HG03575 (cell line): ENCODE measurements at regions not wholly inside any gene's neighbourhood (a gene's known extent, or its start where the extent isn't known, plus 50 kb on each side); places are given as distances from the start of the nearest gene placed in this dataset.

Experiments used
- ATAC-seq: cut with Tn5 transposase; IDR thresholded peaks from one replicate; pipeline ENCODE4 v1.9.1; 2021; ENCODE audit not compliant: unreplicated experiment, insufficient number of reproducible peaks, low FRiP score; ENCODE audit errors: extremely low read depth

DNA sequence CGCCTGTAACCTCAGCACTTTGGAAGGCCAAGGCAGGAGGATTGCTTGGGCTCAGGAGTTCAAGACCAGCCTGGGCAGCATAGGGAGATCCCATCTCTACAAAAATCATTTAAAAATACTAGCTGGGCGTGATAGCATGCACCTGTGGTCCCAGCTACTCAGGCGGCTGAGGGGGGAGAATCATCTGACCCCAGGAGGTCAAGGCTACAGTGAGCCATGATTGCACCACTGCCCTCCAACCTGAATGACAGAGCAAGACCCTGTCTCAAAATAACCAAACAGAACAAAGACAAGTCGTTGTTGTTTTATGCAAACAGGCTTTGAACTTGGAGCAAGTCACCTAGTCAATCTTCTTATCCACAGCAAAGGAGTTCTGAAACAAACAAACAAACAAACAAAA is 82.0 kb upstream of the AKAP13 start:
- no peak for ATAC-seq

DNA sequence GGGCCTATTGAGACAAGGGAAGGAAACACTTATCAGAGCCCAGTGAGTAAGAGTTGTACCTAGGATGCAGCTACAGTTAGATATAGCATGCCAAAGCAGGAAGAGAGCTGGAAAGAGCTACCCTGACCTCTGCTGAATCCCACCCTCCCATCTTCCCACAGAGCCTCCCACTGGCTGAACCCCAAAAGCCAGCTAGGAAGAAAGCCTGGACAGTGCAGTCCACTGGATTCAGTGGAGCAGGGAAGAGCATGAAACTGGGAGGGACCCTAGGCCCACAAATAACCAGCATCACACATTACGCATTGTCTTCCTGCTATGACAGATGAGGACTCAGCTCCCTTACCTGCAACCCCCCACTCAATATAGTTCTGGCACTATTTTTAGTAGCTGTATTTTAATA is 81.5 kb upstream of the AKAP13 start:
- no peak for ATAC-seq

DNA sequence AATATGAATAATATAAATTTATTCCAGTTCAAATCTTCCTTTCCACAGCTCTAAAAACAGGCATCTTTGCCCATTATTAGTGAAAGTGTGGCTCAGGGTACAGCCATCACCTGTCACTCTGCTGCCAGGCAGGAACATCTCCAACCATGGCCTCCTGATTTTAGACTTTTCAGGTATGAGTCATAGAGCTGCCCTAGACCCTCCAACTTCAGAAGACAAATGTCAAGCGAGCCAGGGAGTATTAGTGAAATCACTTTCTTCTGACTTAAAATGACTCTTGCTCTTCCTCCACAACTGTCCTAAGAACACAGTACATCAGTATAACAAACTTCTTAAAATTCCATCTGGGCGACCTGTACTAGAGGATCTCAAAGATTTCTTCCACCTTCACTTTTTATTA is 78.1 kb upstream of the AKAP13 start:
- ATAC-seq, result no peak

DNA sequence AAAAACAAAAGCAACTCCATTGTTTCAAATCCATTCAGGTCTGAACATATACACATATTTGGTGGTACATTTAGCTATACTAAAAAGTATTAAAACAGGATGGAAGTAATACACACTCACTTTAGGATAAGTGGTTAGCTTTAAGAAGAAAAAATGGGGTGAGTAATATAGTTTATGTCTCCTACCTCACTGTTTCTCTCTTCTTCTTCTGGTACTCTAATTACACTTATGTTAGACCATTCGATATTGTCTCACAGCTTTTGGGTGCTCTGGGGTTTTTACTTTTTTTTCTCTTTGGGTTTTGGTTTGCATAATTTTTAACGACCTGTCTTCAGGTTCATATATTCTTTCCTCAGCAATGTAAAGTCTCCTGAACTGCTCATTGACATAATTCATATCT is 75.4 kb upstream of the AKAP13 start:
- no peak for ATAC-seq

DNA sequence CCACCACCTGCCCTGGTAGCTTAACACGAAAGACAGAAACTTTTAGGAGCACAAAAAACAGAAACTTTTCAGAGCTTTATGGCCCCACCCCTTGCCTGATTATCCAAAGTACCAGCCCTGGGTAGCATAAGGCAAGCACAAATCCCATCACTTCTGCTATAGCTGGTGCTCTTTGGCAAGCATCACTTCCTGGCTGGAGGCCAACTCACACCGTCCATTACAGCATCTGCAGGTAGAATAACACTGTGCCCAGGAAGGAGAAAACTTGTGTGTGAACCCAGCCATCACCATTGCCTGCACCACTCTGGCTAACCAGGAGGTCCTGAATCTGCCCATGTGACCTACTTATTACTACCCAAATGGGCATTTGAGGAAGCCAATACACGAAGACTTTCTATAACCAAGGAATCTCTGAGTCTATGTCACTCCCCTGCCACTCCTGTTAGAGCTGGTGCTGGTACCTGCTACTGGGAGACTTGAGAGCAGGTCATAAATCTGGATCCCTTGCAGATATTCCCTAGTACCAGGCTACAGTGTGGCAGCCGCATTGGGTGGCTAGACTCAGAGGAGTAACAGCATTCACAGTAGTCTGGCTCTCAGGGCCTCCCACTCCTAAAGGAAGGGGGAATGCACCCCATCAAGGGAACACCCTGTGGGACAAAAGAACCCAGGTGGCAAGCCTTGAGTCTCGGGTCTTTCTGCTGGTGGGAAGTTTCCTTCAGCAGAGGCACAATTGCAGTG is 73.3 kb upstream of the AKAP13 start:
- no peak for ATAC-seq

DNA sequence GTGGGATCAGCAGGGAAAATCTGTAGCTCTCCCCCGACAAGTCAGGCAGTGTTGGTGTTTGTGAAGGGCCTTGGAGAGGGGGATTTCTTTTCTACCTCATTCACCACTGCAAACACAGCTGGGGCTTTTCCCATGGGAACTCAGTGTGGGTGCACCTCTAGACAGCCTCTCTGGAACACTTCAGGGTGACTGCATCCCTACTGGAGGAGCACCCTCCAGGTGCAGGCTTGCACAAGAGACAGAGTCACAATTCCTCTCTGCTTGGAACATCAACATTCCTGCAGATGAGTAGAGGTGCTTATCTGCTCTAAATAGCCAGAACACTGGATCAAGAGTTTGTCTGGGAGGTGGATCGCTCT is 72.7 kb upstream of the AKAP13 start:
- ATAC-seq, result no peak

DNA sequence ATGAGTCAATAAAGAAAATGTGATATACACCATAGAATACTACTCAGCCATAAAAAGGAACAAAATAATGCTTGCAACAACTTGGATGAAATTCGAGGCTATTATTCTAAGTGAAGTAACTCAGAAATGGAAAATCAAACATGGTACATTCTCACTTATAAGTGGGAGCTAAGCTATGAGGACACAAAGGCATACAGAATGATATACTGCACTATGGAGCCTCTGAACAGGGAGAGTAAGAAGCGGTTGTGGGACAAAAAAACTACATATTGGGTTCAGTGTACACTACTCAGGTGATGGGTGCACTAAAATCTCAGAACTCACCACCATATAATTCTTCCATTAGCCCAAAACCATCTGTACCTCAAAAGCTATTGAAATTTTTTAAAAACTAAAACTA is 68.8 kb upstream of the AKAP13 start:
- no peak for ATAC-seq

DNA sequence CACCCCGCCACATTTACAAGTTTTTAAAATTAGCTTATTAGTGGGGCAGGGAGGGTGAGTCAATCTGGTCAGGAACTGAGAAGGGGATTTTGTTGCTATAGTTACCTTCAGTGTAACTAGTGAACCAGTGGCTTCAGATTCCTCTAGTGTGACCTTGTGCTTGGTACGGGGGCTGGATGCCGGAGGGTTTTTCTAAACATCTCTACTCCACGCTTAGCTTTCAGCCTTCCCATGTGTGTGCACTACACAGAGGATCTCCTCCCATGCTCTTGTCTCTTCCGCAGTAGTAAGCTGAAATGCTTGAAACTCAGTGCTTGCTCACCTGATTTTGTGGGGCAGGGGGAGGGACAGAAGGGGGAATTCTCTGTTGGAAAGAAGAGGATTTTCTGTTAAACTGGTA is 67.9 kb upstream of the AKAP13 start:
- ATAC-seq, result peak; percentile 92

DNA sequence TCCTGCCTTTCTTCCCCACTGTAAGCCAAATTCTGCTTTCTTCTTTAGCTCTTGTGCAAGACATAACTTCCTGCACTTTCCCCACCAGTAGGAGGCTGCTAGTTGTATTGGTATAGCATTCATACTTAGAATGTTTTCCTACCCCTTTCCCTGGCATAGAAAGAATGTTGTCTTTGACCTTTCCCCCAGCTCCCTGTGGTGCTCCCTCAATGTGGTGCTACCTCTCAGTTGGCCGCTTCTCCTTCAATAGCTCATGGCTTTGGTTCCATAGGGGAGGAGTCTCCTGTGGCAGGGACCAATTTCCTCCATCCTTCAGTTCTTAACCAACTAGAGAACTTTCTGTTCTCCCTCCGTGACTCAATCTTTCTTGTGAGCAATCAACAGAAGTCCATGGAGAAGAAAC is 67.5 kb upstream of the AKAP13 start:
- no peak for ATAC-seq

DNA sequence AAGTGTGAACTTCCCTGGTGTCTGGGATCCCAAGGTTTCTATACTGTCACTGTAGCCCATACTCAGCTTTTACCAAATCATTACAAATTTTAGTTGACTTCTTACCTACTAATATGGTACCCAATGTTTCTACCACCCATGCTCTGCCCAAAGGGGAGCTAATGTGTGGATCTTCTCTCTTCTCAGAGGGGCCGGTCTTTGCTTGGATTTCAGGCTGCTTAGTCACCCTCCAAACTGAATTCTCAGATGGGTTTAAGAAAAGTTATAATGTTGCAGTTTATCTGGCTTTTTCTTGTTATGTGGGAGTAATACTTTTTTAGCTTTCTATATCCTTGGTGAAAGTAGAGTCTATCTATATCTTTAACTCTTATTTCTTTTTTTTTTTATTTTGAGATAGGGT is 67.1 kb upstream of the AKAP13 start:
- no peak for ATAC-seq

DNA sequence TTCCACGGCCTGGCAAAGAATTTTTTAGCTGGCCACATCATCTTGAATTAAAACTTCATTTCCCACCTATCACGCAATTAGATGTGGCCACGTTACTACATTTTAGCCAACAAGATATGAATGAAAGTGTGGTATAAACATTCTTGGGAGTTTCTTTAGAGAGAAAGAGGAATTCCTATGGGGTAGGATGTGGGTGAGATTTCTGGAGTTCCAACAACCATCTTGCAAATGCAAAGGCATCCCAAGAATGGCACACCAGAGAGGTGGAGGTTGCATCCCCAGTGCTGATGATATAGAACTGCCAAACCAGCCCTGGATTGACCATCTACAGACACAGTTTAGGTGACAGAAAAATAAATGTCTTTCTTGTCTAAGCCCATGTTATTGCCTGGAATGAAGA is 66.3 kb upstream of the AKAP13 start:
- ATAC-seq, result no peak

DNA sequence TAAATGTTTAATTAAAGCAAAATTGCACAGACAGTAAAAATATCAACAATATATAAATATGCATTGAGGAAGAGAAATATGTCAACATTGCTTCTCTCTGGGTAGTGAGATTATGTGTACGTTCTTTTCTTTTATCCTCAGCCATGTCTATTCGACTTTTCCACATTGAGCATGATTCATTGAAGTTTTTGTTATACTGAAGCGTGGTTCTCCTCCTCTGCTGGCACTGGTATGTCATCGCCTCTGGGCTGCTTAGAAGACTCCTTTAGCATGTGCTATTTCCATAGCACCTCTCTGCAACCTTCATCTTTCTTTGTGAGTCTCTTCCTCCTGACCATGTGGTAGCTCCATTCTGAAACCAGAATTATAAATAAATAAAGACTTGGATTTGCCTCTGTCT is 65.8 kb upstream of the AKAP13 start:
- no peak for ATAC-seq

DNA sequence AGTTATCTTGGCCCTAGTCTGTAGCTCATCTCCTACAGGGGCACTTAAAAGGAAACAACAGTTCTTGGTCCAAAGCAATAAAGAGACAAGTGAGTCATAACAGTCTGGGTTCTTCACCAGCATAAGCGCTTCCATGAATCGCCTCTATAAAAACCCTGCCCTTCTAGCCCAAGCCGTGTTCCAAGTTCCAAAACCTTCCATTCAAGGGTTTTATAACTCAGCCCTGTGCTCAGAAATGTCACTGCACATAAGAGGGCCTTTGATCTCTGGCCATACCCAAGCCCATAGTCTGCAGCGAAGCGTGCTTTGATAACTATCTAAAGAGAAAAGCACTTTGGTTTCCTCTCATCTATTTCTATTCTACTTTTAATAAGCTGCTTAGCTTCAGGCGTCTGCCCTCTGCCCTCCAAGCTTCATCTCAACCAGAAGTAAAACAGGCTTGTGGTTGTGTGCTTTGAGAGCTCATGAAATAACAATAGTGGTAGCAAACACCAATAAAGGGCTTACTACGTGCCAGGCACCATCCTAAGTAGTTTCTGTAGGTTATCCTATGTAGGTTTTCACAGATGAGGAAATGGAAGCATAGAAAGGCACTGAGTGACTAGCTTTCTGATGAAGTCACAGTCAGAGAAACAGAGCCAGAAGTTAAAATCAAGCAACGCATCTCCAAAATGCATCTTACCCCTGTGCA is 64.0 kb upstream of the AKAP13 start:
- no peak for ATAC-seq

DNA sequence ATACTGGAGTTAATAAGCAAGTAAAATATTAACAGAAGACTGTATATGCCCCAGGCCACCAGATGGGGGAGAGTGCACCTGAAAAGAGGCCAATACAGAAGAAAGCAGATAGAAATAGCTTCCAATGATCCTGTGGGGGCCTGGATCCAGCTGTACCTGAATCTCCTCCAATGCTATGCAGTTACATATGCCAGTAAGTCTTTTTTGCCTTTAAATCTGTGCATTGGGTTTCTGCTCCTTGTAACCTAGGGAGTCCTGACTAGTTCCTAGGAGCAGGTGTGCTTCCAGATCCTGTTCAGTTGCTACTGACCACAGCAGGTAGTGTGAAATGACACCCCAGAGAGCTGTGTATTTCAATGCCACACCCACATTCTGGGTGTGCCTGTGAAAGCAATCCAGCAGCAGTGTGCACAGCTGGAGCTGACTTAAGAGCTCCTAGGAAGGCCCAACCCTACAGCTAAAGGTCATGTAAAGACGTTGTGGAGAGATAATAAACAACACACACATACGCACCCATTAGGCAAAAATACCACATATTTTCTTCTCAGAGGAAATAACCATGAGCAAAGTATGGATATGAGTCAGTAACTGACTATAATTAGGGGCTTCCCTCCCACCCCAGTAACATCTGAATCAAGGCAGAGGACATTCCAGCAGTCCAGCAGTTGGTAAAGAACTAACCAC is 62.2 kb upstream of the AKAP13 start:
- peak; percentile 85 for ATAC-seq

DNA sequence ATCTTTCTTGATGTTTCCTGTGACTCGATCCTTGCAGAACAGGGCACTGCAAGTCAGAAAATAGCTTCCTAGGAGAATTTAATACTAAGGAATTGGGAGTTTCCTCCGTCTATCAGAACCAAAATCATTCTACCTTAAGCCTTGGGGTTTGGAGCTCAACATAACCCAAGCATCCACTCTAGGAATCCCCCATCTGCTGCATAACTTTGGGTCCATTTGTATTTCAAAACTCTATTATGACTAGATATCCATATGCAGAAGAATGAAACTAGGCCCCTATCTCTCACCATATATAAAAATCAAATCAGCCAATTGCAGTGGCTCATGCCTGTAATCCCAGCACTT is 61.7 kb upstream of the AKAP13 start:
- ATAC-seq, result no peak

DNA sequence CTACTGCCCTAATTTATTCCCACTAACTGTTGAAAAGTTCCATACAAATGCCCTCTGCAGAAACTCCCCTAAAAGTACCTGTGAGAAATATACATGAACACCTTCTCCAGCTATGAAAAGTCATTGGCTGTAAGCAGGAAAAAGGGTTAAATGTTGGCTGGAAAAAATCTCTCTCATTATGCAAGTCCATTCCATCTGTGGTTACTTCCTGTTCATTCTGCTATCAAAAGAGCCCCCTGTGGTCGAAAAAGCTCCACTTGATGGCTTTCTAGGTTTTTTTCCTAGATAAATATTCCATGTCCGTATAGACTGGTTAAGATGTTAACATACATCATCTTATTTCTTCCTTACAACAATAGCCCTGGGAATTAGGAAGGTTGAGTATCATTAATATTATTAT is 56.2 kb upstream of the AKAP13 start:
- no peak for ATAC-seq

DNA sequence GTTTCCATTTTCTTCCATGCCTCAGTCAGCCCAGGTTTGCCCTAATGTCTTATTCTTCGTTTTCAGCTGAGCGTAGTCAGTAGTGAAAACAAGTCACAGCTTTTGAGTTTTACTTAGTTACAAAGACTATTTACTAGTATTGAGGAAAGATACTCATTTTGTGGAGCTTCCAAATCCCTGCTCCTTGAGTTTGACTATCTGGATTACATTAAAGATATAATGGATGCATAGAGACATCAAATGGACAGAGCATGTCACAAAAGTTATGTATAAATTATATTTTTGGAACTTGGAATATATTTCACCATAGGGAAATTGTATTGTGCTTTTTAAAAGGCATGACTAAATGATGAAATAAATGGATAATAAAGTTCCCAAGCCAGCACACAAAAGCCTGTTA is 54.6 kb upstream of the AKAP13 start:
- no peak for ATAC-seq

DNA sequence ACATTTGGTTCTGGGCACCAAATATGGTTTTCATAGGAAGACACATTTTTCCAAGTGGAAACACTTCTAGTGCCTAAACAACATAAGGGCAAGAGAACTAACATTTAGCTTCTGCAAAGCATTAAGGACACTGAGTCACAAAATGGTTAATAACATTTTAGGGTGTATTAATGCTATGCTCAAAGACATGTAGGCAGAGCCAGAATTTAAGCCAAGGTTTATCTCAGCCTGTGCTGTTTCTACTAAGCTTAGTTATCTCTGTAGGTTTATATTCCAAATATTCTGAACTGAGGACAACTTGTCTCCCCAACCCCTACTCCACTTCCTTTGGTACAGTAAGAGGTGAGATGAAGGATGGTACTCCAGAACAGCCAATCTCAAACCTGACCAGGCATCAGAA is 54.1 kb upstream of the AKAP13 start:
- ATAC-seq, result no peak

DNA sequence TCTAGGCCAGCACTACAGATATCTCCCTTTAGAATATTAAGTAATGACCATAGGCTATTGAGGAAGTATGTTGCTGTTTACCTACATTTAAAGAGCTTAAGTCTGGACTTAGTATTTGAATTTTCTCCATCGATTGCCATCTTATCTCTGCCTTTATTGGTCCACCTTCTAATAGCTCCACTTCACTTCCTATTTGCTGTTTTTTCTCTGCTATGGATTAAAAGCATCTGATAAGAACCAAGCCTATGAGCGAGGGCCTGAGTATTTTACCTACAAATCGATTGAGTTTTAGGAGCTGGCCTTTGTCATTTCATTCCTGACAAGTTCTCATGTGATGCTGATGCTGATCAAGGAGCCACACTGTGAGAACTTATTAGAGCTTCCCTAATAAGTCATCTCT is 52.6 kb upstream of the AKAP13 start:
- no peak for ATAC-seq

DNA sequence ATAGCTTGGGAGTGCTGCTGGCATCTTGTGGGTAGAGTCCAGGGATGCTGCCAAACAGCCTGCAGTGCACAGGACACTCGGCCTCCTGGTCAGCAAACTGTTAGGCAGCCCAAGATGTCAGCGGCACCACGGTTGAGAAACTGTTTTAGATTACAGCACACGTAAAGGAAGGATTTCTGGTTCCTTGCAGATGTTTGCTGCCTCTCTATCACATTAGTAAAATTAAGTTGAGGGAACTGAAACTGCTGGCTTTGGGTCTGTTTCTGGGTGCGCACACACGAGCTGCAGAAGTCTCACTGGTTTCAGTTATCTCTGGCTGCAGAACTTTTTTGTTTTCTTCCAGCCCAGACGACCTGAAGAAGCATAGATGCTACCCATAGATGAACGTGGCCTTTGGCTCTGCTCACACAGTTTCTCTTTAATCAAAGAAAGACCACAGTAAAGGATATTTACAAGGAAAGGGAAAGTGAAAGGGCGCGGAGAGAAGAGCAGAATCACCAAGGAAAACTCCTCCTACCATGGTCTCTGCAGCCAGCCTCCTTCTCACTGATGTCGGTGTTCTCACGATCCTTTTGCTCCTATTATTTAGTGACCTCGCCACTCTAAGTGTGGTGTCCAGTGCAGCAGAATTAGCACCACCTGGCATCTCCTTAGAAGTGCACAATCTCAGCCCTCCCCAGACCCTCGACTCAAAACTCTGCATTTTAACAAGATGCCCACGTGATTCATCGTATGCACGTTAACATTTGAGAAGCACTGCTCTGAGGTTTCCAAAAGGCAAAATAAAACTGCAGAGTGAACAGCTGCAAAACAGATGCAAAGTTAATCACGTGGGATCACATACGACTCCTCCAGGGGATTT is 50.6 kb upstream of the AKAP13 start:
- peak; percentile 34 for ATAC-seq
